ENCODE measurements at regions not wholly inside any gene's neighbourhood (a gene's known extent, or its start where the extent isn't known, plus 50 kb on each side); places are given as distances from the start of the nearest gene placed in this dataset.
"Not testable (repeated sequence)": the region's sequence is repeated elsewhere in the genome, so short reads cannot be mapped to it uniquely, and the experiment has no call there.

- intact Hi-C loops (cut with DNase I) = no loop called here
Observed at GRCh38 chr2:56933976-56934375, 750.2 kb downstream of the CCDC85A start.

GRCh38 chr2:56934866-56935265 is 751.1 kb downstream of the CCDC85A start:
- DNase-seq = no peak
- intact Hi-C loops (cut with DNase I) = no loop called here

More at GRCh38 chr2:56933976-56934375, 750.2 kb downstream of the CCDC85A start:
- DNase-seq = no peak

- DNase-seq = no peak
- intact Hi-C loops (cut with DNase I) = no loop called here
Observed at GRCh38 chr2:56940054-56940453, 756.3 kb downstream of the CCDC85A start.

- intact Hi-C loops (cut with DNase I) = no loop called here
- DNase-seq = no peak
Observed at GRCh38 chr2:56952871-56953270, 769.1 kb downstream of the CCDC85A start.

- intact Hi-C loops (cut with DNase I) = no loop called here
- DNase-seq = no peak
Observed at GRCh38 chr2:56960581-56960980, 776.8 kb downstream of the CCDC85A start.

GRCh38 chr2:56962673-56963072 is 778.9 kb downstream of the CCDC85A start:
- DNase-seq = no peak
- intact Hi-C loops (cut with DNase I) = no loop called here

DNA sequence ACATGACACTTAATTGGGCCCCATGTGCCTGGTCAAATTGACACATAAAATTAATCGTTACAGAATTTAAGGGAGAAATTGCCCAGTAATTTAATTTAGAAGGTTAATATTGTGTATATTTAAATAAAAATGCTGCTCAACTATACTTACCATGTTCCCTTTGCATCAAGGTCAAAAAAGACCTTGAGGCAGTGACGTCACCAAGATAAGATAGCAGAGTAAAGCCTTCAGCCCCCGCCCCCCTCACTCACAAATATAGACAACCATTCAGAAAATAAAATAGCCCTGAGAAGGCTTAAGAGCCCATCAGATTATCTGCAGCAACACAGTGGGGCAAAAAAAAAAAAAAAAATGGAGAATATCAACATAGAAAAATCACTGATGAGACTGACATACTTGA is 785.7 kb downstream of the CCDC85A start:
- intact Hi-C loops (cut with DNase I) = no loop called here
- DNase-seq = no peak

- intact Hi-C loops (cut with DNase I) = no loop called here
- DNase-seq = no peak
Observed at GRCh38 chr2:56971383-56971974, 787.7 kb downstream of the CCDC85A start.

DNA sequence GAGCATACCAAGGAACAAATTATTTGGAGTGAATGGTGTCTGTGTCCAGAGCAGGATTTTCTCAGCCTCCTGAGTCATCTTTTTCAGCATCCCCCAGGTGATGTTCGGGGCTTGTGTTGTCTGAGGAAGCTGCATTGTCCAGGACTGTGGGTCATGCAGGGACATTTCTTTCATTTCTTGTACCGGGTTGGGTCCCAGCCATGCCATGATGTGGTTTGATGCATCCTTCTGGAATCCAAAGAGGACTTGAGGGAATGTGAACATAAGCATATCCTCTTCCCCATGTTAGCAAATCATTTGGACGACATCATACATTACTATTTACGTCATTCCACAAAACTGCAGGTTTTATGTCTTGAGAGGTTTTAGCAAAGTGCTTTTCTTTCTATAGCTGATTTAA is 797.8 kb downstream of the CCDC85A start:
- DNase-seq = no peak
- intact Hi-C loops (cut with DNase I) = no loop called here

GRCh38 chr2:56985609-56986008 is 801.8 kb downstream of the CCDC85A start:
- no peak for DNase-seq
- intact Hi-C loops (cut with DNase I) = no loop called here

DNA sequence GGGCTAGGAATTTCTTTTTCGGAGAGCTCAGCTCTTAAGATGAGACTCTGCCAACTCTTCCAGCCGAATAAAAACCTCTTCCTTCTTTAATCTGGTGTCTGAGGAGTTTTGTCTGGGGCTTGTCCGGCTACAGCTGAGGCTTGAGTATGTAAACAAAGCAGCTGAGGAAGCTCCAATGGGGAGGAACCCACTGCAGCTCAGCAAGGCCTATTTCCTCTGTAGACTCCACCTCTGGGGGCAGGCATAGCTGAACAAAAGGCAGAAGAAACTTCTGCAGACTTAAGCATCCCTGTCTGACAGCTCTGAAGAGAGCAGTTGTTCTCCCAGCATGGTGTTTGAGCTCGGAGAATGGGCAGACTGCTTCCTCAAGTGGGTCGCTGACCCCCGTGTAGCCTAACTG is 838.7 kb downstream of the CCDC85A start:
- peak in 1 of 10 donors; percentile 58 for DNase-seq
- intact Hi-C loops (cut with DNase I) = no loop called here

- DNase-seq = no peak
- intact Hi-C loops (cut with DNase I) = no loop called here
Observed at GRCh38 chr2:57044931-57045635, 861.3 kb downstream of the CCDC85A start.

DNA sequence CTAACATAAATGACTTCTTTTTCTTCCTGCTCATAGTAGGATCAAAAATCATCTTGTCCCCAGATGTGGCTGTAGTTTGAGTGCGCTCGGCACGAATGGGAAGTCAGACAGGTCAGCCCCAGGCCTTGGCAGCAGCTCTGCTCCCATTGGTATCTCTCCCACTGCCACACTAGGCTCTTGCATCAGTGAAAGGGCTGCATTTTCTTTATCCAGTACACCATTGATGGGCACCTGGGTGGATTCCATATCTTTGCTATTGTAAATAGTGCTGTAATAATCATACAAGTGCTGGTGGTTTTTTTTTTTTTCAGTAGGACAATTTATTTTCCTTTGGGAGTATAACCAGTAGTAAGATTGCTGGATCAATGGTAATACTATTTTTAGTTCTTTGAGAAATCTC is 865.5 kb downstream of the CCDC85A start:
- no peak for DNase-seq
- intact Hi-C loops (cut with DNase I) = no loop called here

DNA sequence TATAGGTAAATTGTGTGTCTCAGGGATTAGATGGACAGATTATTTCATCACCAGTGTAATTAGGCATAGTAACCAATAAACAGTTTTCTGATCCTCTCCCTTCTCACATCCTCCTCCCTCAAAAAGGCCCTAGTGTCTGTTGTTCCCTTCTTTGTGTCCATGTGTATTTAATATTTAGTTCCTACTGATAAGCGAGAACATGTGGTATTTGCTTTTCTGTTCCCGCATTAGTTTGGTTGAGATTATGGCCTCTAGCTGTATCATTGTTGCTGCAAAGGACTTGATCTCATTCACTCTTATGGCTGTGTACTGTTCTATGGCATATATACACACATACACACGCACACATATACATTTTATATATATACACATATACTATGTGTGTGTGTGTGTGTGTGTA is 866.2 kb downstream of the CCDC85A start:
- DNase-seq = no peak
- intact Hi-C loops (cut with DNase I) = no loop called here

DNA sequence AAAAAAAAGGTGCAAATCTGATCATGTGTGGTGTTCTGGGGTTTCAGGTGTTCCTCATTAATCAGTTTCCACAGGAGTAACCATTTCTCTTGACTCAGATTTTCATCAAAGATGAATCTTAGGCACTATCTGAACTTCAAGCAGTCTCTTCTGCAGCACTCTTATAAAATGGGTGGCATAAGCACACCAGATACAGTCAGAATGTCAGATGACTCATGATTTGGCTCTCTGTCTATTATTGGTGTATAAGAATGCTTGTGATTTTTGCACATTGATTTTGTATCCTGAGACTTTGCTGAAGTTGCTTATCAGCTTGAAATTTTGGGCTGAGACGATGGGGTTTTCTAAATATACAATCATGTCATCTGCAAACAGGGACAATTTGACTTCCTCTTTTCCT is 882.5 kb downstream of the CCDC85A start:
- intact Hi-C loops (cut with DNase I); DNase-seq: not testable (repeated sequence)

DNA sequence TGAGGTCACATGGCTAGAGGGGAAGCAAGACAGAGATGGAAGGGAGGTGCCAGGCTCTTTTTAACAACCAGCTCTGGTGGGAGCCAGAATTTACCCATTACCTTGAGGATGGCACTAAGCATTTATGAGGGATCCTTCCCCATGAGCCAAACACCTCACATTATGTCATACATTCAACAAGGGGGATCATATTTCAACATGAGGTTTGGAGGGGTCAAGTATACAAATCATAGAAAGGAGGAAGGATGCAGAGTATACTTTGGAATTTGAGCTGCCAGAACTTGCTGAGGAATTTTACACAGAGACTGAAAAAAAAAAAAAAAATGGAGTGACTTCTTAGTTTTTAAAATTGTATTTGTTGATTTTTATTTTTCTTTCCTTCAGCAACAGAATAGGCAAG is 891.4 kb downstream of the CCDC85A start:
- DNase-seq = no peak
- intact Hi-C loops (cut with DNase I) = no loop called here

DNA sequence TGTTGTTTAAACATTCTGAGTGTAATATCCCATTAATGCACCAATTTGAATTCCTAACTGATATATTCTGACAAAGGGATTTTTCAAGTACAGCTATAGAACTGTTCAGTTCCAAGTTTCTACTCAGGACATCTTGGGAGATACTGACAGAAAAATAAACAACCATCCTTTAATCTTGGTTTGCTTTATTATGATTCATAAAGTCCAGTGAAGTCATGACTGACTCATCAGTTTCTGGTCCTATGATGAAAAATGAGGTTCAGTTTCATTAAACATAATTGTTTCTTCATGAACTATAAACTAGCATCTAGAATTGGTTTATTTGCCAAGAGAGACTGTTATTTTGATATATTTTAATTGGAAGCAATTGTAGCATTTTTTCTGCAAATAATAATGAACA is 896.2 kb downstream of the CCDC85A start:
- DNase-seq = no peak
- intact Hi-C loops (cut with DNase I) = no loop called here

DNA sequence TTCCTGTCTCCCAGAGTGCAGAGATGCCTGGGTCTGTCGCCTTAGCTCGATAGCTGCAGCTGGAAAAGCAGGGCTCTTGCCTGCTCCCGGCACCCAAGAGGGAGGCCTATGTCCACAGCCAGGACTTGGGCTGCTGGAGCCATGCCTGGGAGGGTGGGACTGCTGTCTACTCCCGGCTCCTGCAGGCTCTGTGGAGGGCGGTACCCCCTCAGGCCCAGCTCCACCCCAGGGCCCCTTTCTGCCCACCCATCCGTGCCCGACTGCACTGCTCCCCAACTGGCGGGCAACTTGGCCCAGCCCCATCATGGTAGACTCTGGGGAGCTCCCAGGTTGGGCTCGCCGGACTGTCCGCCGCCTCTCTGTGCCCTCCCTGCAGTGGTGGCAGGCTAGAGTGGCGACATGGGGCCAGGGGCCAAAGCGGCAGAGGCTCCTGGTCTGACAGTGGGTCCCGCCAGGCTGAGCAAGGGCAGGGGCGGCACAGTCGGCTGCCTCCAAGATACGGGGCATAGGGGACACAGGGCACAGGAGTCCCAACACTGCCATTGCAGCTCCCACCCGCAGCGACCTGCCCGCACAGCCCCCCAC is 901.0 kb downstream of the CCDC85A start:
- intact Hi-C loops (cut with DNase I) = no loop called here
- DNase-seq = peak in 3 of 10 donors; percentile 60 to 83 (median 72)

- intact Hi-C loops (cut with DNase I) = no loop called here
- no peak for DNase-seq
Observed at GRCh38 chr2:57093020-57093419, 909.2 kb downstream of the CCDC85A start.

- intact Hi-C loops (cut with DNase I) = no loop called here
- DNase-seq = no peak
Observed at GRCh38 chr2:57097855-57098254, 914.1 kb downstream of the CCDC85A start.

- intact Hi-C loops (cut with DNase I) = no loop called here
- no peak for DNase-seq
Observed at GRCh38 chr2:57100436-57100835, 916.6 kb downstream of the CCDC85A start.

- peak in 1 of 10 donors; percentile 23 for DNase-seq
- intact Hi-C loops (cut with DNase I) = no loop called here
Observed at GRCh38 chr2:57105694-57106093, 921.9 kb downstream of the CCDC85A start.

Measured in posterior cingulate gyrus (tissue), 11 donors.